Embryonic facial prominence (tissue), 1 donor: ENCODE measurements at regions not wholly inside any gene's neighbourhood (a gene's known extent, or its start where the extent isn't known, plus 50 kb on each side); places are given as distances from the start of the nearest gene placed in this dataset.

Source experiments
- DNase-seq: peaks from one replicate; pipeline ENCODE4 v3.0.0-alpha.2; 2016; ENCODE audit errors: extremely low spot score

- DNase-seq = no peak
These were observed 192.8 kb downstream of the LY86 start for GRCh38 chr6:6781172-6781872.

GRCh38 chr6:6781873-6782227 is 193.3 kb downstream of the LY86 start:
- DNase-seq = no peak

- no peak for DNase-seq
These were observed 195.2 kb downstream of the LY86 start for GRCh38 chr6:6783721-6784120.

GRCh38 chr6:6784514-6785162 is 196.1 kb downstream of the LY86 start:
- DNase-seq = no peak

GRCh38 chr6:6785163-6785521 is 196.6 kb downstream of the LY86 start:
- DNase-seq = no peak

GRCh38 chr6:6788394-6789032 is 200.0 kb downstream of the LY86 start:
- DNase-seq = no peak

- DNase-seq = no peak
These were observed 201.9 kb downstream of the LY86 start for GRCh38 chr6:6790393-6790792.

GRCh38 chr6:6790891-6791290 is 202.4 kb downstream of the LY86 start:
- DNase-seq = no peak

GRCh38 chr6:6793388-6794250 is 205.1 kb downstream of the LY86 start:
- DNase-seq = no peak

- no peak for DNase-seq
These were observed 206.9 kb downstream of the LY86 start for GRCh38 chr6:6795393-6795792.

GRCh38 chr6:6796818-6797217 is 208.3 kb downstream of the LY86 start:
- no peak for DNase-seq

GRCh38 chr6:6798448-6798860 is 209.9 kb downstream of the LY86 start:
- DNase-seq = no peak

GRCh38 chr6:6801005-6801335 is 212.4 kb downstream of the LY86 start:
- DNase-seq = no peak

GRCh38 chr6:6801635-6802218 is 213.2 kb downstream of the LY86 start:
- DNase-seq = no peak

- DNase-seq = no peak
These were observed 214.9 kb downstream of the LY86 start for GRCh38 chr6:6803180-6803977.

GRCh38 chr6:6804843-6805615 is 216.5 kb downstream of the LY86 start:
- no peak for DNase-seq

- DNase-seq = no peak
These were observed 218.5 kb downstream of the LY86 start for GRCh38 chr6:6806844-6807518.

- DNase-seq = no peak
These were observed 219.8 kb downstream of the LY86 start for GRCh38 chr6:6808343-6808742.

GRCh38 chr6:6808915-6809314 is 220.4 kb downstream of the LY86 start:
- DNase-seq = no peak

- no peak for DNase-seq
These were observed 222.2 kb downstream of the LY86 start for GRCh38 chr6:6810727-6811126.
